MM.1S (cell line): ENCODE measurements at regions not wholly inside any gene's neighbourhood (a gene's known extent, or its start where the extent isn't known, plus 50 kb on each side); places are given as distances from the start of the nearest gene placed in this dataset.

Experiments
- CTCF ChIP-seq: fragments of 300-600 bp; sonication (generic); IDR thresholded peaks from 2 replicates; pipeline ENCODE4 v1.5.1; 2016; ENCODE audit warnings: antibody characterized with exemption, low read length, mixed read lengths
- EZH2 ChIP-seq: fragments of 300-600 bp; sonication (generic); optimal IDR thresholded peaks from 2 replicates; pipeline ENCODE3; 2017; ENCODE audit warnings: low read depth, mild to moderate bottlenecking, antibody characterized with exemption, low read length, mixed read lengths
- EZH2phosphoT487 ChIP-seq: fragments of 300-600 bp; sonication (generic); IDR thresholded peaks from 2 replicates; pipeline ENCODE4 v1.6.1; 2018; ENCODE audit warnings: antibody characterized with exemption, low read length

GRCh38 chr18:41121116-41121826 is 833.8 kb upstream of the PIK3C3 start:
- no peak for TF ChIP-seq EZH2
- TF ChIP-seq CTCF, result no peak
- no peak for TF ChIP-seq EZH2phosphoT487
